C4-2B (cell line): ENCODE measurements at regions not wholly inside any gene's neighbourhood (a gene's known extent, or its start where the extent isn't known, plus 50 kb on each side); places are given as distances from the start of the nearest gene placed in this dataset.

Experiments used
- H3K27ac ChIP-seq: fragments of 450-650 bp; 2 replicates; pipeline ENCODE4 v1.5.1; 2017
- ZFX ChIP-seq: fragments of 450-650 bp; IDR thresholded peaks from 2 replicates; pipeline ENCODE4 v1.6.1; 2017
- TF ChIP-seq, protein P1 (sequence below): fragments of 450-650 bp; conservative IDR thresholded peaks from 2 replicates; pipeline ENCODE4 v1.5.1; 2017; ENCODE audit warnings: mild to moderate bottlenecking

DNA sequence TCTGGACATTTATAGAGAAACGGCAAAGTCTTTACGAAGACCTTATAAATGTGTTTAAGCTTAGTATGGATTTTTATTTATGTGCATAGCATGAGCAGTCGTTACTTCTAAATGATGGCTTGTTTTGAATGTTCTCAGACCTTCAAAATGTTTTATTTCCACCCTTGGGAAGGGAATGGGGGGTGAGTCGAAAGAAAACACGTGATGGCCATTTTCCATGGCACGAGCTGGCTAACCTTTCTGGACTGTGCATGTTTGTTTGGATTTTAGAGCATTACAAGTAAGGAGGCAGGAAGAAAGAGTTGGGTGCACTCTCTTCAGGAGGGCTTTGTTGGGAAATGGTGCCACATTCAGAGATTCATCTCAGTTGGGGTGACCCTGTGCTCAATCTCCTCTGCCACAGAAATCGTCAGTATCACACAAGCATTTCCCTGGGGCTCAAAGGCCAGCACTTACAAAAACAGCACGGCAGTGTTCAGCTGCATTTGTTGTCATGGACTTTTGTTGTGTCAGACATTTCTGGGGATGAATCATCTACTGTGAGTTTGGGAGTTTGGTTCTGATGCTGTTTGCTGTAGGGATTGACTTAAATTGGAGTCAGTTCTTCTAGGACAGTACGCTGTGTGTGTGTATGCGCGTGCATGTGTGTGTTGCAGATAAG lies 52.3 kb upstream of the ADAMTS9 start:
- H3K27ac ChIP-seq = no peak overlapping the region
- no peak for TF ChIP-seq ZFX
- TF ChIP-seq, protein P1, sequence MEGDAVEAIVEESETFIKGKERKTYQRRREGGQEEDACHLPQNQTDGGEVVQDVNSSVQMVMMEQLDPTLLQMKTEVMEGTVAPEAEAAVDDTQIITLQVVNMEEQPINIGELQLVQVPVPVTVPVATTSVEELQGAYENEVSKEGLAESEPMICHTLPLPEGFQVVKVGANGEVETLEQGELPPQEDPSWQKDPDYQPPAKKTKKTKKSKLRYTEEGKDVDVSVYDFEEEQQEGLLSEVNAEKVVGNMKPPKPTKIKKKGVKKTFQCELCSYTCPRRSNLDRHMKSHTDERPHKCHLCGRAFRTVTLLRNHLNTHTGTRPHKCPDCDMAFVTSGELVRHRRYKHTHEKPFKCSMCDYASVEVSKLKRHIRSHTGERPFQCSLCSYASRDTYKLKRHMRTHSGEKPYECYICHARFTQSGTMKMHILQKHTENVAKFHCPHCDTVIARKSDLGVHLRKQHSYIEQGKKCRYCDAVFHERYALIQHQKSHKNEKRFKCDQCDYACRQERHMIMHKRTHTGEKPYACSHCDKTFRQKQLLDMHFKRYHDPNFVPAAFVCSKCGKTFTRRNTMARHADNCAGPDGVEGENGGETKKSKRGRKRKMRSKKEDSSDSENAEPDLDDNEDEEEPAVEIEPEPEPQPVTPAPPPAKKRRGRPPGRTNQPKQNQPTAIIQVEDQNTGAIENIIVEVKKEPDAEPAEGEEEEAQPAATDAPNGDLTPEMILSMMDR = no peak
